ENCODE measurements at regions not wholly inside any gene's neighbourhood (a gene's known extent, or its start where the extent isn't known, plus 50 kb on each side); places are given as distances from the start of the nearest gene placed in this dataset.

GRCh38 chr1:104229860-104230259 is 480.2 kb downstream of the AMY1C start:
- TF ChIP-seq EZH2 (IDR thresholded peaks at IDR 0.05; ENCODE audit: borderline replicate concordance) (no peak), CTCF (IDR thresholded peaks at IDR 0.05; ENCODE audit: poor library complexity) (no peak), EZH2phosphoT487 (IDR thresholded peaks at IDR 0.05; ENCODE audit: low read depth, severe bottlenecking, unreplicated experiment) (no peak)
